H1 (cell line): ENCODE measurements at regions not wholly inside any gene's neighbourhood (a gene's known extent, or its start where the extent isn't known, plus 50 kb on each side); places are given as distances from the start of the nearest gene placed in this dataset.

Experiments
- CTCF ChIA-PET: fragments of 300-600 bp; sonication (Branson Sonifier 250); formaldehyde crosslinking; loops from one replicate; lab custom pipeline; 2021; ENCODE audit not compliant: partially characterized antibody; lab: Charles Lee
- POLR2A ChIA-PET: fragments of 300-600 bp; sonication (Branson Sonifier 250); formaldehyde crosslinking; loops from one replicate; lab custom pipeline; 2021; ENCODE audit warnings: inconsistent platforms; ENCODE audit not compliant: partially characterized antibody; lab: Charles Lee
- DNase-seq, 2 experiments: peaks; one replicate each; pipeline versions ENCODE4 v3.0.0 to v3.0.0-alpha.2; 2010 to 2022; ENCODE audit warnings: low spot score in 2 of 2, low read depth in 1 of 2, mixed read lengths in 1 of 2
- FAIRE-seq: peaks from 2 replicates; lab custom pipeline; 2011; peaks lifted over from hg19 to GRCh38; lab: Jason Lieb, UNC
- H2AFZ ChIP-seq: 2 replicates; pipeline ENCODE4 v1.8.1; 2012; ENCODE audit warnings: low read length, inconsistent platforms
- H2AK5ac ChIP-seq: 2 replicates; pipeline ENCODE4 v1.6.1; 2013; ENCODE audit warnings: low read depth, low read length
- H2BK120ac ChIP-seq: replicated peaks from 2 replicates; pipeline ENCODE3; 2013; ENCODE audit warnings: low read depth, low read length, inconsistent platforms
- H2BK12ac ChIP-seq: 2 replicates; pipeline ENCODE4 v1.6.1; 2013; ENCODE audit warnings: low read depth, low read length
- H2BK15ac ChIP-seq: 2 replicates; pipeline ENCODE4 v1.6.1; 2013; ENCODE audit warnings: low read length
- H2BK20ac ChIP-seq: 2 replicates; pipeline ENCODE4 v1.6.1; 2013; ENCODE audit warnings: low read length
- H2BK5ac ChIP-seq: 2 replicates; pipeline ENCODE4 v1.6.1; 2013; ENCODE audit warnings: low read depth, low read length
- H3K14ac ChIP-seq: 2 replicates; pipeline ENCODE4 v1.6.1; 2013; ENCODE audit warnings: inconsistent platforms; ENCODE audit not compliant: insufficient read length
- H3K18ac ChIP-seq: 2 replicates; pipeline ENCODE4 v1.6.1; 2013; ENCODE audit warnings: low read length; ENCODE audit errors: extremely low read depth
- H3K23ac ChIP-seq: 2 replicates; pipeline ENCODE4 v1.6.1; 2013; ENCODE audit warnings: inconsistent platforms; ENCODE audit not compliant: insufficient read length
- H3K23me2 ChIP-seq: 2 replicates; pipeline ENCODE4 v1.6.1; 2013; ENCODE audit warnings: low read depth, low read length
- H3K27ac ChIP-seq: 2 replicates; pipeline ENCODE4 v1.6.1; 2011; ENCODE audit warnings: low read depth, low read length, inconsistent platforms
- H3K27me3 ChIP-seq, 4 experiments: replicated peaks in 1 of 4; 1 replicate in 1 of 4; 2 replicates in 3 of 4; pipeline versions ENCODE4 v1.6.1 to v1.8.1; 2011 to 2013; ENCODE audit warnings: low read length in 3 of 4, mild to moderate bottlenecking in 3 of 4, inconsistent platforms in 2 of 4, mixed read lengths in 2 of 4, moderate library complexity in 1 of 4; ENCODE audit not compliant: control insufficient read depth in 3 of 4, insufficient read depth in 3 of 4; ENCODE audit errors: extremely low read depth in 1 of 4
- H3K36me3 ChIP-seq, 4 experiments: 2 replicates each; pipeline versions ENCODE4 v1.6.1 to v1.8.1; 2011 to 2013; ENCODE audit warnings: mild to moderate bottlenecking in 4 of 4, low read length in 3 of 4, moderate library complexity in 2 of 4, control low read depth in 1 of 4, inconsistent platforms in 1 of 4; ENCODE audit not compliant: insufficient read depth in 4 of 4, control insufficient read depth in 2 of 4
- H3K4ac ChIP-seq: replicated peaks from 2 replicates; pipeline ENCODE3; 2013; ENCODE audit warnings: low read length, low read depth, mixed read lengths, inconsistent platforms; ENCODE audit not compliant: insufficient read length
- H3K4me1 ChIP-seq, 4 experiments: replicated peaks in 1 of 4; 1 replicate in 1 of 4; 2 replicates in 3 of 4; pipeline versions ENCODE4 v1.6.1 to v1.8.1; 2011 to 2013; ENCODE audit warnings: low read length in 3 of 4, inconsistent platforms in 2 of 4, mixed read lengths in 1 of 4; ENCODE audit not compliant: insufficient read depth in 4 of 4, control insufficient read depth in 3 of 4
- H3K4me2 ChIP-seq, 2 experiments: 2 replicates each; pipeline versions ENCODE4 v1.6.1 to v1.8.1; 2011 to 2013; ENCODE audit warnings: low read depth in 2 of 2, low read length in 2 of 2, control low read depth in 1 of 2, inconsistent platforms in 1 of 2, mild to moderate bottlenecking in 1 of 2; ENCODE audit not compliant: insufficient read depth in 1 of 2
- H3K4me3 ChIP-seq, 4 experiments: fragments of 200-600, 300-600 bp in 1 of 4; sonication (generic), shearing (Covaris generic), sonication (Bioruptor Twin) in 1 of 4; 2 replicates each; pipeline versions ENCODE4 v1.5.1 to v1.8.1; 2011 to 2016; ENCODE audit warnings: low read length in 4 of 4, low read depth in 3 of 4, control low read depth in 2 of 4, inconsistent platforms in 2 of 4, mild to moderate bottlenecking in 2 of 4, mixed read lengths in 1 of 4, moderate library complexity in 1 of 4; ENCODE audit not compliant: insufficient read depth in 2 of 4; ENCODE audit errors: extremely low read depth in 1 of 4
- H3K56ac ChIP-seq: replicated peaks from 2 replicates; pipeline ENCODE3; 2013; ENCODE audit warnings: low read depth, mild to moderate bottlenecking, mixed read lengths, low read length, inconsistent platforms; ENCODE audit not compliant: insufficient read length
- H3K79me1 ChIP-seq: 2 replicates; pipeline ENCODE4 v1.6.1; 2013; ENCODE audit warnings: low read depth, low read length, control low read depth
- H3K79me2 ChIP-seq, 2 experiments: 2 replicates each; pipeline versions ENCODE4 v1.6.1 to v1.8.1; 2012 to 2013; ENCODE audit warnings: low read length in 2 of 2, mild to moderate bottlenecking in 2 of 2, inconsistent platforms in 1 of 2; ENCODE audit not compliant: insufficient read depth in 2 of 2, control insufficient read depth in 1 of 2
- H3K9ac ChIP-seq, 4 experiments: replicated peaks in 1 of 4; 1 replicate in 1 of 4; 2 replicates in 3 of 4; pipeline versions ENCODE4 v1.6.1 to v1.8.1; 2011 to 2013; ENCODE audit warnings: low read depth in 3 of 4, low read length in 3 of 4, control low read depth in 2 of 4, mild to moderate bottlenecking in 2 of 4, moderate library complexity in 2 of 4, inconsistent platforms in 1 of 4; ENCODE audit errors: extremely low read depth in 1 of 4
- H3K9me3 ChIP-seq, 2 experiments: 2 replicates each; pipeline versions ENCODE4 v1.6.1 to v1.8.1; 2012 to 2013; ENCODE audit warnings: mild to moderate bottlenecking in 2 of 2, moderate library complexity in 2 of 2, control low read depth in 1 of 2, inconsistent platforms in 1 of 2, low read depth in 1 of 2, low read length in 1 of 2, mixed read lengths in 1 of 2; ENCODE audit not compliant: insufficient read depth in 2 of 2
- H4K20me1 ChIP-seq, 2 experiments: replicated peaks in 1 of 2; 2 replicates each; pipeline versions ENCODE3 to v1.8.1; 2011 to 2013; ENCODE audit warnings: inconsistent platforms in 2 of 2, low read length in 2 of 2, mild to moderate bottlenecking in 1 of 2; ENCODE audit not compliant: insufficient read depth in 2 of 2, control insufficient read depth in 1 of 2
- H4K5ac ChIP-seq: 2 replicates; pipeline ENCODE4 v1.6.1; 2013; ENCODE audit warnings: low read length, low read depth, mixed read lengths, inconsistent platforms; ENCODE audit not compliant: insufficient read length
- H4K8ac ChIP-seq: 2 replicates; pipeline ENCODE4 v1.8.0; 2013; ENCODE audit warnings: mild to moderate bottlenecking, moderate library complexity, low read length, inconsistent platforms; ENCODE audit not compliant: insufficient read depth; ENCODE audit errors: extremely low read depth
- H4K91ac ChIP-seq: replicated peaks from 2 replicates; pipeline ENCODE3; 2013; ENCODE audit warnings: low read length, mixed read lengths, inconsistent platforms; ENCODE audit not compliant: insufficient read length
- CEBPB ChIP-seq: IDR thresholded peaks from 2 replicates; pipeline ENCODE4 v1.6.1; 2012; ENCODE audit warnings: low read depth, low read length
- JUN ChIP-seq: IDR thresholded peaks from 2 replicates; pipeline ENCODE4 v1.6.1; 2011; ENCODE audit warnings: low read depth, mild to moderate bottlenecking, improper control_type of control experiment, low read length
- KDM1A ChIP-seq: fragments of 200-600, 300-600 bp; sonication (generic); IDR thresholded peaks from 2 replicates; pipeline ENCODE4 v1.7.1; 2016; ENCODE audit warnings: mild to moderate bottlenecking, low read length, borderline replicate concordance
- RNF2 ChIP-seq: fragments of 200-900, 300-1000 bp; sonication (generic); IDR thresholded peaks from 2 replicates; pipeline ENCODE4 v1.7.1; 2016; ENCODE audit warnings: borderline replicate concordance, low read depth, mild to moderate bottlenecking, antibody characterized with exemption, low read length; ENCODE audit not compliant: poor library complexity, severe bottlenecking; ENCODE audit errors: missing control alignments
- SIN3A ChIP-seq, 2 experiments: IDR thresholded peaks in 1 of 2; conservative IDR thresholded peaks in 1 of 2; 2 replicates each; pipeline ENCODE4 v1.6.1; 2011 to 2012; ENCODE audit warnings: low read length in 2 of 2, improper control_type of control experiment in 1 of 2, low read depth in 1 of 2, mild to moderate bottlenecking in 1 of 2
- SP4 ChIP-seq: IDR thresholded peaks from 2 replicates; pipeline ENCODE4 v1.6.1; 2012; ENCODE audit warnings: low read length, inconsistent platforms
- SUZ12 ChIP-seq: fragments of 200-600 bp; sonication (generic); IDR thresholded peaks from 2 replicates; pipeline ENCODE4 v1.6.1; 2012; ENCODE audit warnings: mild to moderate bottlenecking, inconsistent platforms, low read length, moderate library complexity, mixed read lengths
- TAF1 ChIP-seq: IDR thresholded peaks from 2 replicates; pipeline ENCODE4 v1.6.1; 2011; ENCODE audit warnings: mild to moderate bottlenecking, low read depth, low read length
- YY1 ChIP-seq: IDR thresholded peaks from 2 replicates; pipeline ENCODE4 v1.6.1; 2011; ENCODE audit warnings: low read depth, mild to moderate bottlenecking, low read length
- ZNF274 ChIP-seq: IDR thresholded peaks from 2 replicates; pipeline ENCODE4 v1.7.0; 2012; ENCODE audit warnings: low read length, borderline replicate concordance; ENCODE audit errors: extremely low read depth
- WGBS, 2 experiments: shearing (Covaris generic) in 1 of 2; methylation state at CpG; one replicate each; pipeline versions ENCODE4 v1.1.6 to v1.1.7; 2013 to 2015; ENCODE audit warnings: low lambda C conversion rate in 2 of 2, mixed read lengths in 2 of 2, inconsistent platforms in 1 of 2, low coverage in 1 of 2, missing lambda C conversion rate in 1 of 2; ENCODE audit not compliant: insufficient replicate concordance in 2 of 2, insufficient coverage in 1 of 2, insufficient read length in 1 of 2; ENCODE audit errors: extremely low coverage in 1 of 2, missing lambda C conversion rate in 1 of 2; 5-methylcytosine and 5-hydroxymethylcytosine counted together
- TF ChIP-seq, protein P1 (sequence below): IDR thresholded peaks from 2 replicates; pipeline ENCODE4 v1.6.1; 2012; ENCODE audit warnings: inconsistent platforms
- TF ChIP-seq, protein P2 (sequence below): IDR thresholded peaks from 2 replicates; pipeline ENCODE4 v1.6.1; 2011; ENCODE audit warnings: low read depth, mild to moderate bottlenecking, low read length; ENCODE audit not compliant: insufficient read depth

DNA sequence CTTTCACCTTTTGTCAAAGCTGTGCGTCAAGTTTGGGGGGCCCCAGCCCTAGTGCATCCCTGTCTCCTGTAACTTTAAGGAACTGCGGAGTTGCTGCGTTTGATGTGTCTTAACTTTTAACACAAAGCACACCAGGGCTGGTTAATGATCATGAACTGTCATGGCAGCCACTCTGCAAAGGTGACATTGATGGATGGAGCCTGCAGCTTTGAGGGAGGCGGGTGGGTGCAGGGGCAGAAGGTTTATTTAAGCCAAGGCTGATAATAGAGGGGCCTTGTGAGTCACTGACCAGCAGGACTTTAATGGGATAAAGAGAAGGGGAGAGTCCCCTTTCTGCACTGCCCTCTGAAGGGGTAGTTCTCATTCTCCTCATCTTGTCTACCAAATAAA is 190.2 kb upstream of the GATA6 start:
- ChIA-PET CTCF (interaction anchor here (1.1 kb wide), 1 partner anchor 24 kb away, joined by 3 read pairs; no protein-coding TSS in a partner anchor), POLR2A (no interaction called here)
- H3K36me3 ChIP-seq = no peaks in the 10 kb centered on the region
- 0 out of 2 replicates have a peak overlapping the region, but pooled peaks have one; percentile 30 for H2AFZ ChIP-seq
- H3K18ac ChIP-seq = no peak overlapping the region
- H3K14ac ChIP-seq = no peak overlapping the region
- H3K4me2 ChIP-seq = no peak overlapping the region
- no peak overlapping the region for H3K9ac ChIP-seq
- no peak overlapping the region for H4K5ac ChIP-seq
- no peaks in the 10 kb centered on the region for H3K27me3 ChIP-seq
- TF ChIP-seq ZNF274 (no peak), TAF1 (no peak), SIN3A (conservative IDR thresholded peaks at IDR 0.05 in 1 of 2, IDR thresholded peaks at IDR 0.05 in 1 of 2; ENCODE audit: low read depth in 1 of 2, low read length in 2 of 2) (no peak), CEBPB (no peak), JUN (no peak), SUZ12 (no peak), SP4 (no peak), KDM1A (no peak), YY1 (no peak), RNF2 (no peak)
- TF ChIP-seq, protein P1, sequence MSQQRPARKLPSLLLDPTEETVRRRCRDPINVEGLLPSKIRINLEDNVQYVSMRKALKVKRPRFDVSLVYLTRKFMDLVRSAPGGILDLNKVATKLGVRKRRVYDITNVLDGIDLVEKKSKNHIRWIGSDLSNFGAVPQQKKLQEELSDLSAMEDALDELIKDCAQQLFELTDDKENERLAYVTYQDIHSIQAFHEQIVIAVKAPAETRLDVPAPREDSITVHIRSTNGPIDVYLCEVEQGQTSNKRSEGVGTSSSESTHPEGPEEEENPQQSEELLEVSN = no peak
- TF ChIP-seq, protein P2, sequence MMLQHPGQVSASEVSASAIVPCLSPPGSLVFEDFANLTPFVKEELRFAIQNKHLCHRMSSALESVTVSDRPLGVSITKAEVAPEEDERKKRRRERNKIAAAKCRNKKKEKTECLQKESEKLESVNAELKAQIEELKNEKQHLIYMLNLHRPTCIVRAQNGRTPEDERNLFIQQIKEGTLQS = no peak
- no peaks in the 10 kb centered on the region for H3K23me2 ChIP-seq
- no peak overlapping the region for H2BK15ac ChIP-seq
- H2BK5ac ChIP-seq = no peak overlapping the region
- no peak overlapping the region for H3K23ac ChIP-seq
- H3K79me1 ChIP-seq = no peaks in the 10 kb centered on the region
- H3K9me3 ChIP-seq = no peaks in the 10 kb centered on the region
- DNase-seq (no peak), FAIRE-seq (no peak)
- no peak overlapping the region for H2BK12ac ChIP-seq
- no peak overlapping the region for H3K27ac ChIP-seq
- H3K4ac ChIP-seq = no peak overlapping the region
- no peak overlapping the region for H3K4me3 ChIP-seq
- 0 out of 2 replicates have a peak overlapping the region, but pooled peaks have one; percentile 32 for H2BK20ac ChIP-seq
- peak overlapping the region; percentile 70 for H4K91ac ChIP-seq
- H3K79me2 ChIP-seq = no peaks in the 10 kb centered on the region
- H4K8ac ChIP-seq = no peak overlapping the region
- peaks cover 3 to 4% (median 3%) of the 10 kb centered on the region in 4 experiments; a peak in 5 of 7 replicates for H3K4me1 ChIP-seq
- H4K20me1 ChIP-seq = no peaks in the 10 kb centered on the region
- H3K56ac ChIP-seq = no peak overlapping the region
- H2AK5ac ChIP-seq = no peak overlapping the region
- no peak overlapping the region for H2BK120ac ChIP-seq
- 98% methylated on average over 4 of the region's 4 CpGs; no CpG with 5 or more reads in 1 of the 2 experiments for WGBS, 2 experiments
